ENCODE measurements at regions not wholly inside any gene's neighbourhood (a gene's known extent, or its start where the extent isn't known, plus 50 kb on each side); places are given as distances from the start of the nearest gene placed in this dataset.

GRCh38 chr12:131494741-131495524 is 216.0 kb upstream of the SFSWAP start:
- no peak for TF ChIP-seq CTCF (conservative IDR thresholded peaks at IDR 0.05)
- no peak for TF ChIP-seq ZFX (IDR thresholded peaks at IDR 0.05)
